Smooth muscle cell (in vitro differentiated cells): ENCODE measurements at regions not wholly inside any gene's neighbourhood (a gene's known extent, or its start where the extent isn't known, plus 50 kb on each side); places are given as distances from the start of the nearest gene placed in this dataset.

Source experiments
- DNase-seq: peaks from one replicate; lab custom pipeline; 2025; ENCODE audit not compliant: unreplicated experiment; lab: John Stamatoyannopoulos, UW
- H2AFZ ChIP-seq: fragments of 200-600 bp; sonication (generic); 2 replicates; pipeline ENCODE4 v1.6.0; 2016; ENCODE audit warnings: antibody characterized with exemption, low read depth, mild to moderate bottlenecking
- H3F3A ChIP-seq: fragments of 200-600 bp; sonication (generic); 2 replicates; pipeline ENCODE4 v1.6.0; 2017; ENCODE audit warnings: antibody characterized with exemption, low read depth
- H3K27ac ChIP-seq: fragments of 200-600 bp; sonication (generic); 2 replicates; pipeline ENCODE4 v1.5.1; 2016; ENCODE audit warnings: low read depth, mild to moderate bottlenecking
- H3K27me3 ChIP-seq: fragments of 200-600 bp; sonication (generic); 2 replicates; pipeline ENCODE4 v1.6.1; 2016; ENCODE audit warnings: low read depth, mild to moderate bottlenecking
- H3K36me3 ChIP-seq: fragments of 200-600 bp; sonication (generic); 2 replicates; pipeline ENCODE4 v1.5.1; 2016; ENCODE audit warnings: low read depth
- H3K4me1 ChIP-seq: fragments of 200-600 bp; sonication (generic); 2 replicates; pipeline ENCODE4 v1.5.1; 2016; ENCODE audit warnings: low read depth
- H3K4me2 ChIP-seq: fragments of 200-600 bp; sonication (generic); 2 replicates; pipeline ENCODE4 v1.6.0; 2016; ENCODE audit warnings: mild to moderate bottlenecking
- H3K4me3 ChIP-seq: fragments of 200-600 bp; sonication (generic); 2 replicates; pipeline ENCODE4 v1.5.1; 2016; ENCODE audit warnings: mild to moderate bottlenecking
- H3K79me2 ChIP-seq: fragments of 200-600 bp; sonication (generic); 2 replicates; pipeline ENCODE4 v1.6.0; 2016; ENCODE audit warnings: low read depth, mild to moderate bottlenecking
- H3K9ac ChIP-seq: fragments of 200-600 bp; sonication (generic); 2 replicates; pipeline ENCODE4 v1.6.0; 2016; ENCODE audit warnings: low read depth
- H3K9me3 ChIP-seq: fragments of 200-600 bp; sonication (generic); replicated peaks from 2 replicates; pipeline ENCODE4 v1.5.1; 2016; ENCODE audit warnings: low read depth
- H4K20me1 ChIP-seq: fragments of 200-600 bp; sonication (generic); 2 replicates; pipeline ENCODE4 v1.6.0; 2016; ENCODE audit warnings: low read depth
- CTCF ChIP-seq: fragments of 200-600 bp; sonication (generic); IDR thresholded peaks from 2 replicates; pipeline ENCODE4 v1.5.1; 2017; ENCODE audit warnings: borderline replicate concordance, mild to moderate bottlenecking, antibody characterized with exemption; ENCODE audit not compliant: insufficient read depth, poor library complexity, severe bottlenecking
- WGBS: methylation state at CpG from one replicate; pipeline ENCODE4 v1.1.7; 2016; ENCODE audit warnings: low lambda C conversion rate; 5-methylcytosine and 5-hydroxymethylcytosine counted together

DNA sequence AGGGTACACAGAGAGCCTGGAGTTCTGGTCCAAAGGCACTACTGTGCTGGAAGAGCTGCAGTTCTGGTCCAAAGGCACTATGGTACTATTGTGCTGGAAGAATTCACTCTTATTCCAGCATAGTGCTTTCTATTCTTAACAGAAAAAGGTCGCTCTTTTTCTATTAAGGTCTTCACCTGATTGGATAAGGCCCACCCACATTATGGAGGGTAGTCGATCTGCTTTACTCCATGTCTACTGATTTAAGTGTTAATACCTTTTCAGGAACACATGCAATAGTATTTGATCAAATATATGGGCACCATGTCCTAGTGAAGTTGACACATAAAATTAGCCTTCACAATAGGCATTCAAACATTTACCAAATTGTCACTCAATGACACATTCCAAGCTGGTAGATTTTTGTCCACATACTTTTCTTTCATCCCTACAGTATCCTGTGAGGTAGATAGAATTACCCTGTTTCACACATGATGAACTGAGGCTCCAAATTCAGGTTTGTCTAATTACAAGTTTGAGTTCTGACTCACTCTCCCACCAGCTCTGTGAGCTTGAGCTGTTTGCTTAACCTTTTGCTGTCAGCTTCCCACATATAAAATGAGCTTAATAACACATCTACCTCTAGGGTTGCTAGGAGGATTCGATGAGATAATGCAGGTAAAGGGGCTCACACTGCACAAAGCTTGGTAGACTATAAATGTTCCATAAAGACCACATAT lies 129.9 kb downstream of the AIPL1 start:
- Histone ChIP-seq H3K4me1 (no peaks in the 10 kb centered on the region), H3K36me3 (no peaks in the 10 kb centered on the region), H3K4me2 (no peak overlapping the region), H3K27me3 (no peaks in the 10 kb centered on the region), H3K4me3 (no peak overlapping the region), H3K27ac (no peak overlapping the region), H3F3A (no peaks in the 10 kb centered on the region), H3K9ac (no peak overlapping the region), H3K79me2 (no peaks in the 10 kb centered on the region), H4K20me1 (no peaks in the 10 kb centered on the region), H3K9me3 (no peaks in the 10 kb centered on the region), H2AFZ (no peak overlapping the region)
- 58% methylated on average over 3 of the region's 3 CpGs for WGBS
- no peak for TF ChIP-seq CTCF
- no peak for DNase-seq

- Histone ChIP-seq H3K4me1 (no peaks in the 10 kb centered on the region), H3K4me2 (no peak overlapping the region), H3K27me3 (no peaks in the 10 kb centered on the region), H2AFZ (no peak overlapping the region), H3F3A (no peaks in the 10 kb centered on the region), H4K20me1 (no peaks in the 10 kb centered on the region), H3K4me3 (no peak overlapping the region), H3K9ac (no peak overlapping the region), H3K79me2 (no peaks in the 10 kb centered on the region), H3K9me3 (no peaks in the 10 kb centered on the region), H3K36me3 (no peaks in the 10 kb centered on the region), H3K27ac (no peak overlapping the region)
- WGBS: 8% methylated on average over 5 of the region's 5 CpGs
- no peak for TF ChIP-seq CTCF
- DNase-seq: no peak
Observed at GRCh38 chr17:6303664-6304063, 131.3 kb downstream of the AIPL1 start.

- peaks cover under 1% of the 10 kb centered on the region for H3K27me3 ChIP-seq
Observed at GRCh38 chr17:6299275-6299674, 135.6 kb downstream of the AIPL1 start.

More at GRCh38 chr17:6299275-6299674, 135.6 kb downstream of the AIPL1 start:
- H3K4me2 ChIP-seq: no peak overlapping the region
- H4K20me1 ChIP-seq: no peaks in the 10 kb centered on the region
- no peak for DNase-seq
- H3K4me1 ChIP-seq: no peaks in the 10 kb centered on the region
- no peak overlapping the region for H2AFZ ChIP-seq
- TF ChIP-seq CTCF: no peak
- WGBS: 75% methylated on average over 6 of the region's 6 CpGs
- no peak overlapping the region for H3K9ac ChIP-seq
- H3K79me2 ChIP-seq: no peaks in the 10 kb centered on the region
- no peaks in the 10 kb centered on the region for H3F3A ChIP-seq
- no peak overlapping the region for H3K27ac ChIP-seq
- H3K4me3 ChIP-seq: no peak overlapping the region
- no peaks in the 10 kb centered on the region for H3K36me3 ChIP-seq
- no peaks in the 10 kb centered on the region for H3K9me3 ChIP-seq
